ENCODE measurements at regions not wholly inside any gene's neighbourhood (a gene's known extent, or its start where the extent isn't known, plus 50 kb on each side); places are given as distances from the start of the nearest gene placed in this dataset.

DNA sequence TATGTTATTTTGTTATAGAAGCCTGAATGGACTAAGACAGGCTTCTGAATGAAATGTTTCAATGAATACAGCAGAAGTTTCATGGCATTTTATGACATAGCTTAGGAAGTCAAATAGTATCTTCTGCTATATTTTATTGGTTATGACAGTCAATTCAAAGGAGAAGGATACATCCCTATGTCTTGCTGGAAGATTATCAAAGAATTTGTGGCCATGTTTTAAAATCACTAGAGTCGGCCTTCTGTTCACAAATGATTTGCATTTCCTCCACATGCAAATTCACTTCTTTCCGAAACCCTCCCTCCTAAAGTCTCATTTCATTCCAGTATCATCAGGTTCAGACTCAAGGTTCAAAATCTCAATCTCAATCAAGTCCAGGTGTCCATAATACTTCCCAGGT is 679.2 kb upstream of the ADAMTS5 start:
- H3K4me3 ChIP-seq (ENCODE audit: low read depth, low read length), result no peak overlapping the region
- DNase-seq (ENCODE audit: low read depth), result no peak
- no peak for TF ChIP-seq CTCF (IDR thresholded peaks at IDR 0.05; ENCODE audit: insufficient read depth, low read length)

GRCh38 chr21:27645285-27645684 is 678.4 kb upstream of the ADAMTS5 start:
- no peak for TF ChIP-seq CTCF (IDR thresholded peaks at IDR 0.05; ENCODE audit: insufficient read depth, low read length)
- H3K4me3 ChIP-seq (ENCODE audit: low read depth, low read length), result no peak overlapping the region
- DNase-seq (ENCODE audit: low read depth), result peak; percentile 29

- no peak for TF ChIP-seq CTCF (IDR thresholded peaks at IDR 0.05; ENCODE audit: insufficient read depth, low read length)
- DNase-seq (ENCODE audit: low read depth), result no peak
- H3K4me3 ChIP-seq (ENCODE audit: low read depth, low read length), result no peak overlapping the region
Measured at GRCh38 chr21:27643326-27643725, 676.4 kb upstream of the ADAMTS5 start.

DNA sequence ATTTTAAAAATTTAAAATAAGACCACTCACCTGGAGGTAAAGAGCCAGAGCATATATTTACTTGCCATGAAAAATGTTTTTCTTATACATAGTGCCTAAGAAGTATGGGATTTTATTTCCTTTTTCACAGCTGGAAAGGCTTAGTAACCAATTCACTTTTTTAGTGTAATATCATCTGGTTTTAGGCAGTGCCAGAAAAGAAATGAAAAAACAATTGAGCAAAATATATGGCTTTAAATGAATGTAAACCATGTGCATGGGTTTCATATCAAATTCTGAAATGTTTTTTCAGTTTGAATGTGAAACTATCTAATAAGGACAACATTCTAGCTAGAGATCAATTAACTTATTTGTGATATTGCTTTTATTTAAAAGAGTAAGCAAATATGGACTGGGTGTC is 672.4 kb upstream of the ADAMTS5 start:
- no peak overlapping the region for H3K4me3 ChIP-seq (ENCODE audit: low read depth, low read length)
- TF ChIP-seq CTCF (IDR thresholded peaks at IDR 0.05; ENCODE audit: insufficient read depth, low read length), result no peak
- DNase-seq (ENCODE audit: low read depth), result no peak

DNA sequence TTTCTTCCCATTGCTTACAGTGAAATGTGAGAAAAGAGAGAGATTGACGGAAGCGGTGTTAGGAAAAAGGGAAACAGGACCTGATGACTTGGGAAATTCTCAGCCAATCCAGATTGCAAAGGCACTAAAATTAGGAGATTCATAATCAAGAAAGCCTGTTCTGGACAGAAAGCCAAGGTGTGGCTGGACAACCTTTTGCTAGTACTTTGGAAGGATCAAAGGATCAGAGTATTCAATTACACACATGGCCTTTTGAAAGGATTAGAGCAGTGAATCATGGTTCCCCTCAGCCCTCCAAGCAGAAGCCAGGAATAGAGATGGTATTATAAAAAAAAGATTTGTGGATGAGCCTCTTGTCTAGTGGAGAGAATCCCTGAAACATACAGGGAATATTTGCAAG is 669.8 kb upstream of the ADAMTS5 start:
- no peak overlapping the region for H3K4me3 ChIP-seq (ENCODE audit: low read depth, low read length)
- DNase-seq (ENCODE audit: low read depth), result no peak
- TF ChIP-seq CTCF (IDR thresholded peaks at IDR 0.05; ENCODE audit: insufficient read depth, low read length), result no peak

DNA sequence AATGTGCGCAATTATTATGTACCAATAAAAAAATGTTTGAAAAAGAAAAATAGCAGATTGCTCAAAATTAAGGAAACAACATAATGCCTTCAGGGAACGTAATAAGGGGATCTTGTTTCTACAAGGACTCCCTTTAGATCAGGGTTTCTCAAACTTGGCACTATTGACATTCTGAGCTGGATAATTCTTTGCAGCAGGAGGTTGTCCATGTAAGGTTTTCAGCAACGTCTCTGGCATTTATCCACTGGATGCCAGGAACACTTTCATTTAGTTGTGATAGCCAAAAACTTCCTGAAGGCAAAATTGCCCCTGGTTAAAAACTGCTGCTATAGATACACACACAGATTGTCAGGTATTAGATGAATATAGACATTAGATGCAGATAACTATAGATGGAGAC is 666.7 kb upstream of the ADAMTS5 start:
- DNase-seq (ENCODE audit: low read depth), result peak; percentile 26
- TF ChIP-seq CTCF (IDR thresholded peaks at IDR 0.05; ENCODE audit: insufficient read depth, low read length), result no peak
- H3K4me3 ChIP-seq (ENCODE audit: low read depth, low read length), result no peak overlapping the region

GRCh38 chr21:27631471-27631870 is 664.6 kb upstream of the ADAMTS5 start:
- H3K4me3 ChIP-seq (ENCODE audit: low read depth, low read length), result no peak overlapping the region
- no peak for TF ChIP-seq CTCF (IDR thresholded peaks at IDR 0.05; ENCODE audit: insufficient read depth, low read length)
- peak; percentile 62 for DNase-seq (ENCODE audit: low read depth)
